ENCODE measurements at regions not wholly inside any gene's neighbourhood (a gene's known extent, or its start where the extent isn't known, plus 50 kb on each side); places are given as distances from the start of the nearest gene placed in this dataset.

DNA sequence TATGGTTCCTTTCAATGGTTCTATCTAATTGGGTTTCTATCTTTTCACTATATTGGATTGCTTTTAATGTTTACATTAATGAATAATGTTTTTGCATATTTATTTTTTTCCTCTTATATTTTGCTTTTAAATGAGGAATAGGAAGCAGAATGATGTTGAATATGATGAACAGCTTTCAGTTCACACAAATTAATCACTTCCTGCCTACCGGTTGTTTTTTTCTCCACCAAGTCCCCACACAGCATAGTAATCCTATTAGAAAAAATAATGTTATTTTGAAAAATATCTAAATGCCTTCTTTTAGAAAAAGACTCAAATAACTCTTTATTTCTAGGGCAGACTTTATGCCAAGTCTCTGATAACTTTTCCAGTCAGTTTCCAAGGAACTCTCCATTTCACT, 184.9 kb upstream of the MIR17HG start (continued):
- TF ChIP-seq, protein P1, sequence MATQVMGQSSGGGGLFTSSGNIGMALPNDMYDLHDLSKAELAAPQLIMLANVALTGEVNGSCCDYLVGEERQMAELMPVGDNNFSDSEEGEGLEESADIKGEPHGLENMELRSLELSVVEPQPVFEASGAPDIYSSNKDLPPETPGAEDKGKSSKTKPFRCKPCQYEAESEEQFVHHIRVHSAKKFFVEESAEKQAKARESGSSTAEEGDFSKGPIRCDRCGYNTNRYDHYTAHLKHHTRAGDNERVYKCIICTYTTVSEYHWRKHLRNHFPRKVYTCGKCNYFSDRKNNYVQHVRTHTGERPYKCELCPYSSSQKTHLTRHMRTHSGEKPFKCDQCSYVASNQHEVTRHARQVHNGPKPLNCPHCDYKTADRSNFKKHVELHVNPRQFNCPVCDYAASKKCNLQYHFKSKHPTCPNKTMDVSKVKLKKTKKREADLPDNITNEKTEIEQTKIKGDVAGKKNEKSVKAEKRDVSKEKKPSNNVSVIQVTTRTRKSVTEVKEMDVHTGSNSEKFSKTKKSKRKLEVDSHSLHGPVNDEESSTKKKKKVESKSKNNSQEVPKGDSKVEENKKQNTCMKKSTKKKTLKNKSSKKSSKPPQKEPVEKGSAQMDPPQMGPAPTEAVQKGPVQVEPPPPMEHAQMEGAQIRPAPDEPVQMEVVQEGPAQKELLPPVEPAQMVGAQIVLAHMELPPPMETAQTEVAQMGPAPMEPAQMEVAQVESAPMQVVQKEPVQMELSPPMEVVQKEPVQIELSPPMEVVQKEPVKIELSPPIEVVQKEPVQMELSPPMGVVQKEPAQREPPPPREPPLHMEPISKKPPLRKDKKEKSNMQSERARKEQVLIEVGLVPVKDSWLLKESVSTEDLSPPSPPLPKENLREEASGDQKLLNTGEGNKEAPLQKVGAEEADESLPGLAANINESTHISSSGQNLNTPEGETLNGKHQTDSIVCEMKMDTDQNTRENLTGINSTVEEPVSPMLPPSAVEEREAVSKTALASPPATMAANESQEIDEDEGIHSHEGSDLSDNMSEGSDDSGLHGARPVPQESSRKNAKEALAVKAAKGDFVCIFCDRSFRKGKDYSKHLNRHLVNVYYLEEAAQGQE (IDR thresholded peaks at IDR 0.05): no peak

DNA sequence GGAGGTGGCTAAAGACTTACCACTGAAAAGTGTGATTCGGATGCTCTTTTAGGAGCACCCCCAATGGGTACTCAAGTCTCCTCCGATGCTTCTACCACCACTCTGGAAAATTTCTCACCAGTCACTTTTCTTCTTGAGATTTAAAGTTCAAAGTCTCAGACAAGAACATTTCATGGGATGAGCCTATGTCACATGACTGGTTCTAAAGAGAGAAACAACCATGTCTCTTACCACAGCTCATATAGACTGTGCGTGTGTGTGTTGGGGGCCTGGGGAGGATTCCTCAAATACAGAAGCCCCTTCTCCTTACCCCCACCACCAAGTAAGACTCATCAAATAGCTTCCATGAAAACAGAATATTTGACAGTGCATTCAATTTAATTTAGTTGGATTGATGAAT, 181.7 kb upstream of the MIR17HG start:
- WGBS: 92% methylated on average over 3 of the region's 3 CpGs
- Histone ChIP-seq H3K36me3 (ENCODE audit: control insufficient read depth in 4 of 4, insufficient read depth in 3 of 4, low read depth in 1 of 4, low read length in 3 of 4) (no peaks in the 10 kb centered on the region), H3K9ac (ENCODE audit: low read depth in 1 of 2, low read length in 2 of 2) (no peak overlapping the region), H3K27ac (ENCODE audit: low read depth in 1 of 2, low read length in 2 of 2) (no peak overlapping the region), H3K4me3 (ENCODE audit: low read depth in 1 of 3, low read length in 3 of 3) (no peak overlapping the region), H3K9me3 (ENCODE audit: control insufficient read depth in 4 of 4, low read length in 3 of 4) (no peaks in the 10 kb centered on the region), H3K4me1 (ENCODE audit: control insufficient read depth in 4 of 4, insufficient read depth in 4 of 4, low read length in 3 of 4) (no peaks in the 10 kb centered on the region), H3K27me3 (ENCODE audit: control insufficient read depth in 4 of 4, insufficient read depth in 4 of 4, low read length in 3 of 4) (peaks cover 0 to 9% (median 0%) of the 10 kb centered on the region in 4 donors)
- no peak for DNase-seq (ENCODE audit: low spot score)
- TF ChIP-seq, protein P2, sequence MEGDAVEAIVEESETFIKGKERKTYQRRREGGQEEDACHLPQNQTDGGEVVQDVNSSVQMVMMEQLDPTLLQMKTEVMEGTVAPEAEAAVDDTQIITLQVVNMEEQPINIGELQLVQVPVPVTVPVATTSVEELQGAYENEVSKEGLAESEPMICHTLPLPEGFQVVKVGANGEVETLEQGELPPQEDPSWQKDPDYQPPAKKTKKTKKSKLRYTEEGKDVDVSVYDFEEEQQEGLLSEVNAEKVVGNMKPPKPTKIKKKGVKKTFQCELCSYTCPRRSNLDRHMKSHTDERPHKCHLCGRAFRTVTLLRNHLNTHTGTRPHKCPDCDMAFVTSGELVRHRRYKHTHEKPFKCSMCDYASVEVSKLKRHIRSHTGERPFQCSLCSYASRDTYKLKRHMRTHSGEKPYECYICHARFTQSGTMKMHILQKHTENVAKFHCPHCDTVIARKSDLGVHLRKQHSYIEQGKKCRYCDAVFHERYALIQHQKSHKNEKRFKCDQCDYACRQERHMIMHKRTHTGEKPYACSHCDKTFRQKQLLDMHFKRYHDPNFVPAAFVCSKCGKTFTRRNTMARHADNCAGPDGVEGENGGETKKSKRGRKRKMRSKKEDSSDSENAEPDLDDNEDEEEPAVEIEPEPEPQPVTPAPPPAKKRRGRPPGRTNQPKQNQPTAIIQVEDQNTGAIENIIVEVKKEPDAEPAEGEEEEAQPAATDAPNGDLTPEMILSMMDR (IDR thresholded peaks at IDR 0.05; ENCODE audit: low read depth, low read length, missing input control): no peak
- TF ChIP-seq FOXA1 (IDR thresholded peaks at IDR 0.05) (no peak), SP1 (IDR thresholded peaks at IDR 0.05) (no peak), YY1 (IDR thresholded peaks at IDR 0.05) (no peak), EGR1 (IDR thresholded peaks at IDR 0.05; ENCODE audit: low read depth in 2 of 2) (no peak)
- TF ChIP-seq, protein P1 (IDR thresholded peaks at IDR 0.05): no peak

DNA sequence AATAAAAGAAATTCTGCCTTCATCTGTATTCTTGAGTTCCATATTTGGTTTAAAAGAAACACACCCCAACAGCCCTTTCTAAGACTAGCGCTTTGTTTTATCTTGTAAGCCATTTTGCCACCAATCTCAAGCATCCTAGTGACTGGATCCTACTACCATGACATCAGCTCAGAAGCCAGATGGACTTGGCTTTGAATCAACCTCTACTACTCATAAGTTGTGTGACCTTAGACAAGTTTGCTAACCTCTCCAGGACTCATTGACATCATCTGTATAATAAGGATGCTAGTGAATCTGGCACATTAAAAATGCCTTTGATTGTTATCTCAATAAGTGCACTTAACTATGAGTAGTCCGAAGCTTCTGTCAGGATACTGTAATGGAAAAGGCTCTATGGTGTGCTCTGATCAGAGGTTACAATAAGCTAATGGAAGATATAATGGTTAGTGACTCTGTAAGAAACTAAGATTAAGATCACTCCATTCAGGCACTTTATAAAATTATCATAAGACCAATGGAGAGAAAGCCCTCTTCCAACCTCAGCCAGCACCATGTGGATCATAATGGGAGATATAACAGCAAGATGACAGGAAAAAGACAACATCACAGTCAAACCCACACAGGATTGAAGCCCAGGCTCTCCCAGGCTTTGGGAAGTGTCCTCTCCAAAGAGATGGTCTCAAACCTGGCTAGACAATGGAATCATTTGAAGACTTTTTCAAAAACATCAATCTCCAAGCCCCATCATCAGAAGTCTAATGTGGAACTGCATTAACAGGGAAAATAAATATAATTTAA, 180.6 kb upstream of the MIR17HG start:
- Histone ChIP-seq H3K4me3 (ENCODE audit: low read depth in 1 of 3, low read length in 3 of 3) (no peak overlapping the region), H3K9ac (ENCODE audit: low read depth in 1 of 2, low read length in 2 of 2) (no peak overlapping the region), H3K27me3 (ENCODE audit: control insufficient read depth in 4 of 4, insufficient read depth in 4 of 4, low read length in 3 of 4) (peaks cover 0 to 9% (median 0%) of the 10 kb centered on the region in 4 donors), H3K9me3 (ENCODE audit: control insufficient read depth in 4 of 4, low read length in 3 of 4) (no peaks in the 10 kb centered on the region), H3K4me1 (ENCODE audit: control insufficient read depth in 4 of 4, insufficient read depth in 4 of 4, low read length in 3 of 4) (no peaks in the 10 kb centered on the region), H3K36me3 (ENCODE audit: control insufficient read depth in 4 of 4, insufficient read depth in 3 of 4, low read depth in 1 of 4, low read length in 3 of 4) (no peaks in the 10 kb centered on the region), H3K27ac (ENCODE audit: low read depth in 1 of 2, low read length in 2 of 2) (no peak overlapping the region)
- DNase-seq (ENCODE audit: low spot score): no peak
- no peak for TF ChIP-seq JUND (IDR thresholded peaks at IDR 0.05)
- no peak for TF ChIP-seq TAF1 (conservative IDR thresholded peaks at IDR 0.05)
- no peak for TF ChIP-seq GABPA (IDR thresholded peaks at IDR 0.05 in 1 of 2, conservative IDR thresholded peaks at IDR 0.05 in 1 of 2)
- 83% methylated on average over 2 of the region's 2 CpGs for WGBS

All from liver (tissue), 8 donors.